Activated CD8-positive, alpha-beta T cell treated with anti-CD3 and anti-CD28 coated beads for 36 hours (primary cell): ENCODE measurements at regions not wholly inside any gene's neighbourhood (a gene's known extent, or its start where the extent isn't known, plus 50 kb on each side); places are given as distances from the start of the nearest gene placed in this dataset.

ENCODE experiments used
- ATAC-seq: fragments of 200-7000 bp; cut with Tn5 transposase; one replicate; pipeline ENCODE4 v1.10.0; 2021; ENCODE audit warnings: mild to moderate bottlenecking, moderate library complexity
- CTCF ChIA-PET: fragments of 350-600 bp; sonication (Branson Sonifier 250); formaldehyde crosslinking; loops from one replicate; lab custom pipeline; 2021; ENCODE audit warnings: antibody characterized with exemption; lab: Charles Lee
- POLR2A ChIA-PET: fragments of 350-600 bp; sonication (Branson Sonifier 250); formaldehyde crosslinking; loops from one replicate; lab custom pipeline; 2021; ENCODE audit warnings: antibody characterized with exemption; lab: Charles Lee
- DNase-seq: peaks from one replicate; pipeline ENCODE4 v3.0.0-alpha.2; 2020
- H3K27ac Mint-ChIP-seq: one replicate; pipeline ENCODE4 v1.8.0; 2021; ENCODE audit warnings: mild to moderate bottlenecking, mixed read lengths
- H3K27me3 Mint-ChIP-seq: one replicate; pipeline ENCODE4 v1.8.0; 2021; ENCODE audit warnings: mixed read lengths
- H3K36me3 Mint-ChIP-seq: one replicate; pipeline ENCODE4 v1.8.0; 2021; ENCODE audit warnings: low read depth, mixed read lengths
- H3K4me1 Mint-ChIP-seq: one replicate; pipeline ENCODE4 v1.8.0; 2021; ENCODE audit warnings: low read depth, mixed read lengths
- H3K4me3 Mint-ChIP-seq: one replicate; pipeline ENCODE4 v1.8.0; 2021; ENCODE audit warnings: mild to moderate bottlenecking, moderate library complexity, mixed read lengths
- H3K9me3 Mint-ChIP-seq: one replicate; pipeline ENCODE4 v1.8.0; 2021; ENCODE audit warnings: mixed read lengths
- intact Hi-C: fragments of 100-400 bp; cut with micrococcal nuclease; formaldehyde crosslinking; loops from one replicate; pipeline ENCODE4 v1.10.0; 2022
- TF ChIP-seq, protein P1 (sequence below): fragments of 200-600 bp; IDR thresholded peaks from one replicate; pipeline ENCODE4 v1.8.0; 2022; ENCODE audit warnings: antibody characterized with exemption, mild to moderate bottlenecking

- Mint-ChIP-seq H3K9me3 (no peaks in the 10 kb centered on the region), H3K27me3 (no peaks in the 10 kb centered on the region), H3K27ac (no peak overlapping the region), H3K4me3 (no peak overlapping the region), H3K4me1 (no peaks in the 10 kb centered on the region), H3K36me3 (no peaks in the 10 kb centered on the region)
- ChIA-PET POLR2A (no interaction called here), CTCF (no interaction called here)
- DNase-seq = no peak
- ATAC-seq = no peak
- TF ChIP-seq, protein P1, sequence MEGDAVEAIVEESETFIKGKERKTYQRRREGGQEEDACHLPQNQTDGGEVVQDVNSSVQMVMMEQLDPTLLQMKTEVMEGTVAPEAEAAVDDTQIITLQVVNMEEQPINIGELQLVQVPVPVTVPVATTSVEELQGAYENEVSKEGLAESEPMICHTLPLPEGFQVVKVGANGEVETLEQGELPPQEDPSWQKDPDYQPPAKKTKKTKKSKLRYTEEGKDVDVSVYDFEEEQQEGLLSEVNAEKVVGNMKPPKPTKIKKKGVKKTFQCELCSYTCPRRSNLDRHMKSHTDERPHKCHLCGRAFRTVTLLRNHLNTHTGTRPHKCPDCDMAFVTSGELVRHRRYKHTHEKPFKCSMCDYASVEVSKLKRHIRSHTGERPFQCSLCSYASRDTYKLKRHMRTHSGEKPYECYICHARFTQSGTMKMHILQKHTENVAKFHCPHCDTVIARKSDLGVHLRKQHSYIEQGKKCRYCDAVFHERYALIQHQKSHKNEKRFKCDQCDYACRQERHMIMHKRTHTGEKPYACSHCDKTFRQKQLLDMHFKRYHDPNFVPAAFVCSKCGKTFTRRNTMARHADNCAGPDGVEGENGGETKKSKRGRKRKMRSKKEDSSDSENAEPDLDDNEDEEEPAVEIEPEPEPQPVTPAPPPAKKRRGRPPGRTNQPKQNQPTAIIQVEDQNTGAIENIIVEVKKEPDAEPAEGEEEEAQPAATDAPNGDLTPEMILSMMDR = no peak
- intact Hi-C loops = no loop called here
Observed at GRCh38 chr5:2574155-2574554, 177.3 kb downstream of the IRX2 start.

GRCh38 chr5:2570586-2570985, 180.9 kb downstream of the IRX2 start:
- intact Hi-C loops = no loop called here
- no peaks in the 10 kb centered on the region for H3K4me1 Mint-ChIP-seq
- ATAC-seq (no peak), DNase-seq (no peak)
- TF ChIP-seq, protein P1 = no peak
- H3K27ac Mint-ChIP-seq = no peak overlapping the region
- POLR2A ChIA-PET = no interaction called here
- H3K4me3 Mint-ChIP-seq = no peak overlapping the region
- no peaks in the 10 kb centered on the region for H3K27me3 Mint-ChIP-seq
- CTCF ChIA-PET = no interaction called here
- no peaks in the 10 kb centered on the region for H3K36me3 Mint-ChIP-seq
- H3K9me3 Mint-ChIP-seq = no peaks in the 10 kb centered on the region

- no peaks in the 10 kb centered on the region for H3K36me3 Mint-ChIP-seq
- DNase-seq (no peak), ATAC-seq (no peak)
- CTCF ChIA-PET = no interaction called here
- no peaks in the 10 kb centered on the region for H3K4me1 Mint-ChIP-seq
- no peak overlapping the region for H3K27ac Mint-ChIP-seq
- H3K27me3 Mint-ChIP-seq = no peaks in the 10 kb centered on the region
- intact Hi-C loops = no loop called here
- H3K9me3 Mint-ChIP-seq = no peaks in the 10 kb centered on the region
- POLR2A ChIA-PET = no interaction called here
- TF ChIP-seq, protein P1 = no peak
- H3K4me3 Mint-ChIP-seq = no peak overlapping the region
Observed at GRCh38 chr5:2569774-2570542, 181.5 kb downstream of the IRX2 start.

- intact Hi-C loops = no loop called here
- H3K4me1 Mint-ChIP-seq = no peaks in the 10 kb centered on the region
Observed at GRCh38 chr5:2569176-2569575, 182.3 kb downstream of the IRX2 start.

DNA sequence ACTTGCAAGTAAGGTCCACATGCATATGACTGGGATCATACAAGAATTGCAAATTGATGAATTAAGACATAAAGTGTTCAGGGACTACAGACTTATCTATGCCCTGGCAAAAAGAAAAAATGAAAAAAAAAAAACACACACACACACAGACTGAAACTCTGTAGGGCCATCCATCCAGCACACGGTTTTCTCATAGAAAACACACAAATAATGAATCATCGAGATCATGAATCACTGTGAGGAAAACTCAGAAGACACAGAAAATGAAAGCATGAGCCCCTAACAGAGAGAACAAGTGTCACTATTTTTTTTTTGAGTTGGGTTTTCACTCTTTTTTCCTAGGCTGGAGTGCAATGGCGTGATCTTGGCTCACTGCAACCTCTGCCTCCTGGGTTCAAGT, 185.2 kb downstream of the IRX2 start:
- H3K27ac Mint-ChIP-seq = no peak overlapping the region
- ChIA-PET POLR2A (no interaction called here), CTCF (no interaction called here)
- H3K4me3 Mint-ChIP-seq = no peak overlapping the region
- ATAC-seq (no peak), DNase-seq (no peak)
- TF ChIP-seq, protein P1 = no peak
- H3K27me3 Mint-ChIP-seq = no peaks in the 10 kb centered on the region
- intact Hi-C loops = no loop called here
- H3K36me3 Mint-ChIP-seq = no peaks in the 10 kb centered on the region
- no peaks in the 10 kb centered on the region for H3K4me1 Mint-ChIP-seq
- H3K9me3 Mint-ChIP-seq = no peaks in the 10 kb centered on the region

More at GRCh38 chr5:2569176-2569575, 182.3 kb downstream of the IRX2 start:
- no peak overlapping the region for H3K4me3 Mint-ChIP-seq
- ATAC-seq (no peak), DNase-seq (no peak)
- H3K36me3 Mint-ChIP-seq = no peaks in the 10 kb centered on the region
- H3K27me3 Mint-ChIP-seq = no peaks in the 10 kb centered on the region
- CTCF ChIA-PET = no interaction called here
- no peak overlapping the region for H3K27ac Mint-ChIP-seq
- no peaks in the 10 kb centered on the region for H3K9me3 Mint-ChIP-seq
- TF ChIP-seq, protein P1 = no peak
- POLR2A ChIA-PET = no interaction called here
